ENCODE measurements at regions not wholly inside any gene's neighbourhood (a gene's known extent, or its start where the extent isn't known, plus 50 kb on each side); places are given as distances from the start of the nearest gene placed in this dataset.

DNA sequence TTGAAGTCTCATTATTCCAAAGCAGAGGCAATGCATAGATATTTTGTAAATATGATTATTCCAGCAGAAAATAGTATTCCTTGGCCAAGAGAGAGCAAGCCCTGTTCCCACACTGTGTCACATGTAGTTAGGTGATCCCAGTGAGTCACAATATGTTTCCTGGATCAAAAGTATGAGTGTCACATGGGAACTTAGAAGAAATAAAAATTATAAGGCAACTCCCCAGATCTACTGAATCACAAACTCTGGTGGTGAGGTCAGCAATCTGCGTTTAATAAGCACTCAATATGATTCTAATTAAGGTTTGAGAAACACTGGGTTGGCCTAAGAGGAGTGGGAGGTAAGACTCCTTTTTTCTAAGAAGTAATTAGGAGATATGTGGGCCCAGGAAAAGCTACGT lies 1504.5 kb upstream of the PCDH20 start:
- TF ChIP-seq, protein P1, sequence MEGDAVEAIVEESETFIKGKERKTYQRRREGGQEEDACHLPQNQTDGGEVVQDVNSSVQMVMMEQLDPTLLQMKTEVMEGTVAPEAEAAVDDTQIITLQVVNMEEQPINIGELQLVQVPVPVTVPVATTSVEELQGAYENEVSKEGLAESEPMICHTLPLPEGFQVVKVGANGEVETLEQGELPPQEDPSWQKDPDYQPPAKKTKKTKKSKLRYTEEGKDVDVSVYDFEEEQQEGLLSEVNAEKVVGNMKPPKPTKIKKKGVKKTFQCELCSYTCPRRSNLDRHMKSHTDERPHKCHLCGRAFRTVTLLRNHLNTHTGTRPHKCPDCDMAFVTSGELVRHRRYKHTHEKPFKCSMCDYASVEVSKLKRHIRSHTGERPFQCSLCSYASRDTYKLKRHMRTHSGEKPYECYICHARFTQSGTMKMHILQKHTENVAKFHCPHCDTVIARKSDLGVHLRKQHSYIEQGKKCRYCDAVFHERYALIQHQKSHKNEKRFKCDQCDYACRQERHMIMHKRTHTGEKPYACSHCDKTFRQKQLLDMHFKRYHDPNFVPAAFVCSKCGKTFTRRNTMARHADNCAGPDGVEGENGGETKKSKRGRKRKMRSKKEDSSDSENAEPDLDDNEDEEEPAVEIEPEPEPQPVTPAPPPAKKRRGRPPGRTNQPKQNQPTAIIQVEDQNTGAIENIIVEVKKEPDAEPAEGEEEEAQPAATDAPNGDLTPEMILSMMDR (IDR thresholded peaks at IDR 0.05; ENCODE audit: low read depth, low read length) = no peak
- Histone ChIP-seq H3K27ac (ENCODE audit: low read depth, low read length) (no peak overlapping the region), H3K27me3 (ENCODE audit: control insufficient read depth, insufficient read depth, low read length) (no peaks in the 10 kb centered on the region), H3K4me3 (ENCODE audit: low read depth, low read length) (no peak overlapping the region), H3K9me3 (ENCODE audit: control insufficient read depth, insufficient read depth, low read length) (peaks cover 4% of the 10 kb centered on the region)
- ChIA-PET POLR2A (no interaction called here), CTCF (no interaction called here)
- no peak for DNase-seq (ENCODE audit: low read depth, low spot score)

DNA sequence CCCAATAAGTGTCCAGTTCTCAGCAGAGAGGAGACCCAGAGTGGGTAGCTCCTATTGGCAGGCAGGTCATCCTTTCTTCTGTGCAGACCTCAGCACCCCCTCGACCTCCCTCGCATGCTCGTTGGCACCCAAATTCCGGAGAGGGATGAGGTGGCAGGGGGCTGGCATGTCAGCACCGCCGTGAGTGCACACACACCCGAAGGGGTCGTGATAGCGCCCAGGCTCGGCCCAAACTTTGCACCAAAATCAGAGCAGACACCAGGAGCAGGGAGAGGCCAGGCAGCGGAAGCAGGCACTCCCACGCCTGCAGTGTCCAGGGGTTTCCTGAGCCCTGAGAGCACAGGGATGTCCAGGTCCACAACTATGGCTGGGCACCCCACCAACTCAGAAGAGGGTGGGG lies 1503.8 kb upstream of the PCDH20 start:
- no peak overlapping the region for H3K4me3 ChIP-seq (ENCODE audit: low read depth, low read length)
- ChIA-PET POLR2A (no interaction called here), CTCF (no interaction called here)
- no peak overlapping the region for H3K27ac ChIP-seq (ENCODE audit: low read depth, low read length)
- TF ChIP-seq, protein P1 (IDR thresholded peaks at IDR 0.05; ENCODE audit: low read depth, low read length) = no peak
- peaks cover 4% of the 10 kb centered on the region for H3K9me3 ChIP-seq (ENCODE audit: control insufficient read depth, insufficient read depth, low read length)
- no peak for DNase-seq (ENCODE audit: low read depth, low spot score)
- H3K27me3 ChIP-seq (ENCODE audit: control insufficient read depth, insufficient read depth, low read length) = no peaks in the 10 kb centered on the region

DNA sequence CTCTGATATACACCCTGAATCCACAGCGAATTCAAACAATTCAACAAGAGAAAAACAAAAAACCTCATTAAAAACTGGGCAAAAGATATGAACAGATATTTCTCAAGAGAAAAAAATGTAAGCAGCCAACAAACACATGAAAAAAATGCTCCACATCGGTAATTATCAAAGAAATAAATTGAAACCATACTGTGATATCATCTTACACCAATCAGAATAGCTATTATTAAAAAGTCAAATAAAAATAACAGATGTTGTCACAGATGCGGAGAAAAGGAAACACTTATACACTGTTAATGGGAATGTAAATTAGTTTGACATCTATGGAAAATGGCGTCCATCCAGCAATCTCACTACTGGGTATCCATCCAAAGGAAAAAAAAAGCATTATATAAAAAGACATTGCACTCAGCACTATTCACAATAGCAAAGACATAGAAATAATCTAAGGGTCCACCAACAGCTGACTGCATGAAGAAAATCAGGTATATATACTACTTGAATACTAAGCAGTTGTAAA lies 1495.0 kb upstream of the PCDH20 start:
- Histone ChIP-seq H3K9me3 (ENCODE audit: control insufficient read depth, insufficient read depth, low read length) (no peaks in the 10 kb centered on the region; the same call in 1 of the 2 replicates), H3K4me3 (ENCODE audit: low read depth, low read length) (no peak overlapping the region), H3K27me3 (ENCODE audit: control insufficient read depth, insufficient read depth, low read length) (no peaks in the 10 kb centered on the region), H3K27ac (ENCODE audit: low read depth, low read length) (no peak overlapping the region)
- TF ChIP-seq, protein P1 (IDR thresholded peaks at IDR 0.05; ENCODE audit: low read depth, low read length) = no peak
- POLR2A ChIA-PET = no interaction called here
- no peak for DNase-seq (ENCODE audit: low read depth, low spot score)
- CTCF ChIA-PET = no interaction called here

DNA sequence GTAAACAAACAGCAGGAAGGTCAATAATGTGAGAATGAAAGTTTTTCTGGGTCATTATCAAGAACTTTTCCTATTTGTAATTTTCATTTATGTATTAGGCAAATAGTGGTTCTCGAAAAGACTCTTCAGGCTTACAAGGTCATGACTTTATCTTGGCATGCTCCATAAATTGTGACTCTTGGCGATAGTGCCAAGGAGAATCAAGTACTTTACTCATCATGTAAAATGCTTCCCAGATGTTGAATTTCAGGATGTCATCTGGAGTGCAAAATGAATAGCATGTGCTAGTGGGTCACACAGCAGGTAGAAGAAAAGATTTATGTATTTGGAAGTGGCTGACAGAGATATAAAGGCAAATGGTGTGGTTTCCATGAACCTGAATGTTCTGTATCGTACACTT lies 1492.7 kb upstream of the PCDH20 start:
- POLR2A ChIA-PET = no interaction called here
- Histone ChIP-seq H3K27ac (ENCODE audit: low read depth, low read length) (no peak overlapping the region), H3K27me3 (ENCODE audit: control insufficient read depth, insufficient read depth, low read length) (no peaks in the 10 kb centered on the region), H3K9me3 (ENCODE audit: control insufficient read depth, insufficient read depth, low read length) (no peaks in the 10 kb centered on the region; the same call in 1 of the 2 replicates), H3K4me3 (ENCODE audit: low read depth, low read length) (no peak overlapping the region)
- CTCF ChIA-PET = no interaction called here
- no peak for DNase-seq (ENCODE audit: low read depth, low spot score)
- TF ChIP-seq, protein P1 (IDR thresholded peaks at IDR 0.05; ENCODE audit: low read depth, low read length) = no peak

DNA sequence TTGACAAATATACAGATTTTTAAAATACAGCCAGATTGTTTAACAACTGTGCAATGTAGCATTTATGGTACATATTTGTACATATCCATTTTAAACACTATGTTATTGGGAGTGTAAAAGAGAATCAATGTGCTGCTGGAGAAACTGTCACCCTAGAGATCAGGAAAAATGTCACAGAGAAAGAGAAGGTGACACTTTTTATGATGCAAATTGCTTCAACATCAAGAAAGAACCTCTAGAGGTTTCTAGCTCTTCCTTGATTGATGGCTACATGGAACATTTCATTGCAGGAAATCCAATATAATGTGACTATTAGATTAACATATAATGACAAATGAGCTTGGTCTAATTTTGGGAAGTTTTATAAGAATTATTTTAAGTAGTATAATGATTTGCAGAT lies 1491.2 kb upstream of the PCDH20 start:
- TF ChIP-seq, protein P1 (IDR thresholded peaks at IDR 0.05; ENCODE audit: low read depth, low read length) = no peak
- POLR2A ChIA-PET = no interaction called here
- no peak for DNase-seq (ENCODE audit: low read depth, low spot score)
- Histone ChIP-seq H3K9me3 (ENCODE audit: control insufficient read depth, insufficient read depth, low read length) (no peaks in the 10 kb centered on the region; the same call in 1 of the 2 replicates), H3K27ac (ENCODE audit: low read depth, low read length) (no peak overlapping the region), H3K27me3 (ENCODE audit: control insufficient read depth, insufficient read depth, low read length) (no peaks in the 10 kb centered on the region), H3K4me3 (ENCODE audit: low read depth, low read length) (no peak overlapping the region)
- CTCF ChIA-PET = no interaction called here

All from AG04450 (cell line).